ENCODE measurements at regions not wholly inside any gene's neighbourhood (a gene's known extent, or its start where the extent isn't known, plus 50 kb on each side); places are given as distances from the start of the nearest gene placed in this dataset.

GRCh38 chr17:33501185-33501584, 208.1 kb upstream of the ASIC2 start:
- POLR2A ChIA-PET, result no interaction called here
- Histone ChIP-seq H3K36me3 (ENCODE audit: control insufficient read depth, insufficient read depth, low read length) (no peaks in the 10 kb centered on the region), H3K4me3 (ENCODE audit: low read depth, low read length) (no peak overlapping the region), H3K27me3 (ENCODE audit: control insufficient read depth, insufficient read depth, low read length) (no peaks in the 10 kb centered on the region)
- DNase-seq (ENCODE audit: low read depth), result no peak
- TF ChIP-seq CTCF (IDR thresholded peaks at IDR 0.05; ENCODE audit: insufficient read depth, low read depth, low read length), result no peak
- CTCF ChIA-PET, result no interaction called here

GRCh38 chr17:33504571-33504970, 211.5 kb upstream of the ASIC2 start:
- CTCF ChIA-PET, result no interaction called here
- POLR2A ChIA-PET, result no interaction called here
- Histone ChIP-seq H3K27me3 (ENCODE audit: control insufficient read depth, insufficient read depth, low read length) (no peaks in the 10 kb centered on the region), H3K4me3 (ENCODE audit: low read depth, low read length) (no peak overlapping the region), H3K36me3 (ENCODE audit: control insufficient read depth, insufficient read depth, low read length) (no peaks in the 10 kb centered on the region)
- no peak for DNase-seq (ENCODE audit: low read depth)
- no peak for TF ChIP-seq CTCF (IDR thresholded peaks at IDR 0.05; ENCODE audit: insufficient read depth, low read depth, low read length)

- Histone ChIP-seq H3K4me3 (ENCODE audit: low read depth, low read length) (no peak overlapping the region), H3K36me3 (ENCODE audit: control insufficient read depth, insufficient read depth, low read length) (no peaks in the 10 kb centered on the region), H3K27me3 (ENCODE audit: control insufficient read depth, insufficient read depth, low read length) (no peaks in the 10 kb centered on the region)
- CTCF ChIA-PET, result no interaction called here
- POLR2A ChIA-PET, result no interaction called here
- no peak for TF ChIP-seq CTCF (IDR thresholded peaks at IDR 0.05; ENCODE audit: insufficient read depth, low read depth, low read length)
- no peak for DNase-seq (ENCODE audit: low read depth)
Measured at GRCh38 chr17:33506889-33507650, 214.0 kb upstream of the ASIC2 start.

- CTCF ChIA-PET, result no interaction called here
- DNase-seq (ENCODE audit: low read depth), result no peak
- Histone ChIP-seq H3K36me3 (ENCODE audit: control insufficient read depth, insufficient read depth, low read length) (no peaks in the 10 kb centered on the region), H3K27me3 (ENCODE audit: control insufficient read depth, insufficient read depth, low read length) (no peaks in the 10 kb centered on the region), H3K4me3 (ENCODE audit: low read depth, low read length) (no peak overlapping the region)
- TF ChIP-seq CTCF (IDR thresholded peaks at IDR 0.05; ENCODE audit: insufficient read depth, low read depth, low read length), result no peak
- POLR2A ChIA-PET, result no interaction called here
Measured at GRCh38 chr17:33508215-33508614, 215.1 kb upstream of the ASIC2 start.

GRCh38 chr17:33509331-33509730, 216.2 kb upstream of the ASIC2 start:
- no peaks in the 10 kb centered on the region for H3K36me3 ChIP-seq (ENCODE audit: control insufficient read depth, insufficient read depth, low read length)
- POLR2A ChIA-PET, result no interaction called here
- CTCF ChIA-PET, result no interaction called here
- no peak overlapping the region for H3K4me3 ChIP-seq (ENCODE audit: low read depth, low read length)
- DNase-seq (ENCODE audit: low read depth), result no peak
- no peaks in the 10 kb centered on the region for H3K27me3 ChIP-seq (ENCODE audit: control insufficient read depth, insufficient read depth, low read length)
- TF ChIP-seq CTCF (IDR thresholded peaks at IDR 0.05; ENCODE audit: insufficient read depth, low read depth, low read length), result no peak
